ENCODE measurements at regions not wholly inside any gene's neighbourhood (a gene's known extent, or its start where the extent isn't known, plus 50 kb on each side); places are given as distances from the start of the nearest gene placed in this dataset.
"Not testable (repeated sequence)": the region's sequence is repeated elsewhere in the genome, so short reads cannot be mapped to it uniquely, and the experiment has no call there.

DNA sequence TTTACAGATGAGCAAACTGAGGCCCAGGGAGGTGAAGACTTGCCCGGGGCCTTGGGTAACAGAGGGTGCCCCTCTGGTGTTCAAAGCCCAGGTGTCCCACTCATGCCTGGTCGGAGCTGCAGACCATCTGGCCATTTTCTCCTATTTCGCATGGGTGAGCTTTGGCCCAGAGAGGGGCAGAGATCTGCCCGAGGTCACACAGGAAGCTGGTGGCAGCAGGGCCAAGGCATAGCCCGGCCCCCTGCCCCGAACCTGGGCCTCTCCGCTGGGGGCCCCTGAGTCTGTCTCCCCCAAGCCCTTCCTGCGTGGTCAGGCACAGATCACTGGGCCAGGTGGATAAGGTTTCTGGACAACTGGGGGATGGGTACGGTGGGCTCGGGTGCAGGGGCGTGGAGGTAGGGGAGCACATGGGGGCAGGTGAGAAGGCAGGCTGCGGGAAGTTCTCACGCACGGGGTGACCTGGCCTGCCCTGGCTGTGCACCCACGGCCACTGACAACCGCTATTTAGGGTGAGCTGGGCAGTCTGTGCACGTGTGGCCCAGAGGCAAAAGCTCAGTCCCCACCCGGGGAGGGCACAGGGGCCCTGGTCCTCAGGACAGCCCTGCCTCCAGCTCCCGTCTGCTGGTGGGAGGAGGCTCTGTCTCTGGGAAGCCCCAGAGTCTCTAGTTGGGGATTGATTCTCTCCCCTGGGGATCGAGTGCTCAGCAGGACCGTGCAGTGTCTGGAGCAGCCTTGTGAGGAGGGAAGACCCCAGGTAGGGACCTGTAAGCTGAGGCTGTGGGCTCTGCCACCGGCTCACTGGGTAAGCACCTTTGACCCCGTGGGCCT is 68.6 kb downstream of the UNCX start:
- TF ChIP-seq CTCF (IDR thresholded peaks at IDR 0.05; ENCODE audit: low read depth, low read length, missing control alignments): no peak
- DNase-seq (ENCODE audit: low read depth): no peak
- H3K4me3 ChIP-seq (ENCODE audit: low read depth, low read length): no peak overlapping the region

GRCh38 chr7:1301882-1302251 is 69.2 kb downstream of the UNCX start:
- no peak overlapping the region for H3K4me3 ChIP-seq (ENCODE audit: low read depth, low read length)
- no peak for TF ChIP-seq CTCF (IDR thresholded peaks at IDR 0.05; ENCODE audit: low read depth, low read length, missing control alignments)
- no peak for DNase-seq (ENCODE audit: low read depth)

- no peak overlapping the region for H3K4me3 ChIP-seq (ENCODE audit: low read depth, low read length)
- no peak for TF ChIP-seq CTCF (IDR thresholded peaks at IDR 0.05; ENCODE audit: low read depth, low read length, missing control alignments)
- no peak for DNase-seq (ENCODE audit: low read depth)
Measured at GRCh38 chr7:1302936-1303335, 70.3 kb downstream of the UNCX start.

DNA sequence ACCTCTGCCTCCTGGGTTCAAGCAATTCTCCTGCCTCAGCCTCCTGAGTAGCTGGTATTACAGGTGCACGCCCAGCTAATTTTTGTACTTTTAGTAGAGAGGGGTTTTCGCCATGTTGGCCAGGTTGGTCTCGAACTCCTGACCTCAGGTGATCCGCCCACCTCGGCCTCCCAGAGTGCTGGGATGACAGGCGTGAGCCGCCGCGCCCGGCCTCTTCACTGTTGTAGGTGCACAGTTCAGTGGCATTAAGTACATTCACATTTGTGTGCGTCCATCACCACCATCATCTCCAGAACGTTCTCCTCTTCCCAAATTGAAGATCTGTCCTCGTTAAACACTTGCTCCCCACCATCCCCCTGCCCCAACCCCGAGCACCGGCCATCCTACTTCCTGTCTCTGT is 71.3 kb downstream of the UNCX start:
- not testable (repeated sequence) for DNase-seq (ENCODE audit: low read depth); H3K4me3 ChIP-seq (ENCODE audit: low read depth, low read length)

DNA sequence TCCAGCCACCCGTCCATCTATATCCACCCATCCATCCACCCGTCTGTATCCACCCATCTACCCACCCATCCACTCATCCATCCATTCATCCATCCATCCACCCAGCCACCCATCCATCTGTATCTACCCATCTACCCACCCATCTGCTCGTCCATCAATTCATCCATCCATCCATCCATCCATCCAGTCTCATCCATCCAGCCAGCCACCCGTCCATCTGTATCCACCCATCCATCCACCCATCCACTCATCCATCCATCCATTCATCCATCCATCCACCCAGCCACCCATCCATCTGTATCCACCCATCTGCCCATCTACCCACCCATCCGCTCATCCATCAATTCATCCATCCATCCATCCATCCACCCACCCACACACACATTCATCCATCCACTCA is 73.2 kb downstream of the UNCX start:
- no peak overlapping the region for H3K4me3 ChIP-seq (ENCODE audit: low read depth, low read length)
- DNase-seq (ENCODE audit: low read depth): no peak
- TF ChIP-seq CTCF (IDR thresholded peaks at IDR 0.05; ENCODE audit: low read depth, low read length, missing control alignments): no peak

- no peak for DNase-seq (ENCODE audit: low read depth)
- no peak overlapping the region for H3K4me3 ChIP-seq (ENCODE audit: low read depth, low read length)
- TF ChIP-seq CTCF (IDR thresholded peaks at IDR 0.05; ENCODE audit: low read depth, low read length, missing control alignments): no peak
Measured at GRCh38 chr7:1307828-1308227, 75.2 kb downstream of the UNCX start.

GRCh38 chr7:1309290-1309689 is 76.6 kb downstream of the UNCX start:
- TF ChIP-seq CTCF (IDR thresholded peaks at IDR 0.05; ENCODE audit: low read depth, low read length, missing control alignments): no peak
- DNase-seq (ENCODE audit: low read depth): no peak
- H3K4me3 ChIP-seq (ENCODE audit: low read depth, low read length): no peak overlapping the region
